ENCODE measurements at regions not wholly inside any gene's neighbourhood (a gene's known extent, or its start where the extent isn't known, plus 50 kb on each side); places are given as distances from the start of the nearest gene placed in this dataset.
"Not testable (repeated sequence)": the region's sequence is repeated elsewhere in the genome, so short reads cannot be mapped to it uniquely, and the experiment has no call there.

DNA sequence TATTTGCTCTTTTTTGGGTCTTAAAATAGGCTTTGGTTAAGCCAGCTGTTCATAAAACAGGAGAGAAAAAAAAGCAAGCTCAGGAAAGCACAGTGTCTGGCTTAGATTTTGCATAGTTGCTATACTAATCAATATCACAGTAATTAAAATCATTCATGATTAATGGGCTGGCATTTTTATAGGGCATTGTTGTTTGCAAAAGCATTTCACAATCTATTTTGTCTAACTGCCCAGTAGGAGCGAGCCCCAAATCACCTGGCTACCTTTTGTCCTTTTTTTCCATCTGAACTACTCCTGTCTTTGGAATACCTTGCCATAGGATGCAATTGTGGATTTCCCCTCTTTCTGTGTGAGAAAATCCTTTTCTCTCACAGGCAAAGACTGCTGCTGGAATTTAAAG is 619.8 kb downstream of the JRKL start:
- no peak overlapping the region for H3K27ac Mint-ChIP-seq
- intact Hi-C loops (cut with micrococcal nuclease) = no loop called here
- CTCF ChIA-PET = no interaction called here
- H3K4me1 Mint-ChIP-seq (ENCODE audit: low read depth) = no peaks in the 10 kb centered on the region
- no peak overlapping the region for H3K4me3 Mint-ChIP-seq
- H3K36me3 Mint-ChIP-seq (ENCODE audit: low read depth) = no peaks in the 10 kb centered on the region
- ATAC-seq (no peak), DNase-seq (no peak)
- H3K27me3 Mint-ChIP-seq = no peaks in the 10 kb centered on the region
- POLR2A ChIA-PET = no interaction called here
- H3K9me3 Mint-ChIP-seq = peaks cover 2% of the 10 kb centered on the region
- TF ChIP-seq, protein P1, sequence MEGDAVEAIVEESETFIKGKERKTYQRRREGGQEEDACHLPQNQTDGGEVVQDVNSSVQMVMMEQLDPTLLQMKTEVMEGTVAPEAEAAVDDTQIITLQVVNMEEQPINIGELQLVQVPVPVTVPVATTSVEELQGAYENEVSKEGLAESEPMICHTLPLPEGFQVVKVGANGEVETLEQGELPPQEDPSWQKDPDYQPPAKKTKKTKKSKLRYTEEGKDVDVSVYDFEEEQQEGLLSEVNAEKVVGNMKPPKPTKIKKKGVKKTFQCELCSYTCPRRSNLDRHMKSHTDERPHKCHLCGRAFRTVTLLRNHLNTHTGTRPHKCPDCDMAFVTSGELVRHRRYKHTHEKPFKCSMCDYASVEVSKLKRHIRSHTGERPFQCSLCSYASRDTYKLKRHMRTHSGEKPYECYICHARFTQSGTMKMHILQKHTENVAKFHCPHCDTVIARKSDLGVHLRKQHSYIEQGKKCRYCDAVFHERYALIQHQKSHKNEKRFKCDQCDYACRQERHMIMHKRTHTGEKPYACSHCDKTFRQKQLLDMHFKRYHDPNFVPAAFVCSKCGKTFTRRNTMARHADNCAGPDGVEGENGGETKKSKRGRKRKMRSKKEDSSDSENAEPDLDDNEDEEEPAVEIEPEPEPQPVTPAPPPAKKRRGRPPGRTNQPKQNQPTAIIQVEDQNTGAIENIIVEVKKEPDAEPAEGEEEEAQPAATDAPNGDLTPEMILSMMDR (IDR thresholded peaks at IDR 0.05) = no peak

- H3K36me3 Mint-ChIP-seq (ENCODE audit: low read depth); H3K9me3 Mint-ChIP-seq: not testable (repeated sequence)
These were observed 621.2 kb downstream of the JRKL start for GRCh38 chr11:97010997-97011396.

GRCh38 chr11:97015327-97015726 is 625.5 kb downstream of the JRKL start:
- POLR2A ChIA-PET = no interaction called here
- CTCF ChIA-PET = no interaction called here
- ATAC-seq = no peak
- TF ChIP-seq, protein P1 (IDR thresholded peaks at IDR 0.05) = no peak
- intact Hi-C loops (cut with micrococcal nuclease) = no loop called here
- DNase-seq = no peak
- Mint-ChIP-seq H3K4me3 (no peak overlapping the region), H3K4me1 (ENCODE audit: low read depth) (no peaks in the 10 kb centered on the region), H3K27ac (no peak overlapping the region), H3K9me3 (peaks cover 2% of the 10 kb centered on the region), H3K27me3 (no peaks in the 10 kb centered on the region), H3K36me3 (ENCODE audit: low read depth) (no peaks in the 10 kb centered on the region)

More at GRCh38 chr11:97010997-97011396, 621.2 kb downstream of the JRKL start:
- DNase-seq; POLR2A ChIA-PET; H3K4me1 Mint-ChIP-seq (ENCODE audit: low read depth); H3K27me3 Mint-ChIP-seq; ATAC-seq; H3K4me3 Mint-ChIP-seq; intact Hi-C loops (cut with micrococcal nuclease); H3K27ac Mint-ChIP-seq: not testable (repeated sequence)
- CTCF ChIA-PET = interaction anchor here (1.1 kb wide), 1 partner anchor 546 kb away, joined by 3 read pairs; no protein-coding TSS in a partner anchor

DNA sequence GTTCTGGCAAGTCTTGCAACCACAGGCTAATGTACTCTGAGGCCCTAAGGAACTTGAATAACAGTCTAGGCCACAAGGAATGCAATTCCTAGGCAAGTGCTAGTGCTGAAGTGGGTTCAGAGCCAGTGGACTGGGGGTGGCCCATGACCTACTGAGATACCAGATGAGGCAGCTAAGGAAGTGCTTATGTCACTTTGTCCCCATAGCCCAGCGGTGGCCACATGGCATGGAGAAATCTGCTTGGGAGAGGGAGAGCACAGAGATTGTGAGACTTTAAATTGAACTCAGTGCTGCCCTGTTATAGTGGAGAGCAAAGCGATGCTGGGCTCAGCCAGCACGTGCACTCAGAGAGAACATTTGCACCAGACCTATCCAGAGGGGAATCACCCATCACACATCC is 629.5 kb downstream of the JRKL start:
- DNase-seq (no peak), ATAC-seq (no peak)
- ChIA-PET CTCF (no interaction called here), POLR2A (no interaction called here)
- Mint-ChIP-seq H3K36me3 (ENCODE audit: low read depth) (no peaks in the 10 kb centered on the region), H3K27ac (no peak overlapping the region), H3K4me3 (no peak overlapping the region), H3K9me3 (peaks cover 6% of the 10 kb centered on the region), H3K4me1 (ENCODE audit: low read depth) (no peaks in the 10 kb centered on the region), H3K27me3 (no peaks in the 10 kb centered on the region)
- TF ChIP-seq, protein P1 (IDR thresholded peaks at IDR 0.05) = no peak
- intact Hi-C loops (cut with micrococcal nuclease) = no loop called here

GRCh38 chr11:97019754-97020153 is 629.9 kb downstream of the JRKL start:
- no peak for ATAC-seq

More at GRCh38 chr11:97019754-97020153, 629.9 kb downstream of the JRKL start:
- DNase-seq = no peak
- TF ChIP-seq, protein P1 (IDR thresholded peaks at IDR 0.05) = no peak
- POLR2A ChIA-PET = no interaction called here
- Mint-ChIP-seq H3K9me3 (peaks cover 6% of the 10 kb centered on the region), H3K27ac (no peak overlapping the region), H3K27me3 (no peaks in the 10 kb centered on the region), H3K36me3 (ENCODE audit: low read depth) (no peaks in the 10 kb centered on the region), H3K4me1 (ENCODE audit: low read depth) (no peaks in the 10 kb centered on the region), H3K4me3 (no peak overlapping the region)
- intact Hi-C loops (cut with micrococcal nuclease) = no loop called here
- CTCF ChIA-PET = no interaction called here
